GM18508 (cell line): ENCODE measurements at regions not wholly inside any gene's neighbourhood (a gene's known extent, or its start where the extent isn't known, plus 50 kb on each side); places are given as distances from the start of the nearest gene placed in this dataset.
"Not testable (repeated sequence)": the region's sequence is repeated elsewhere in the genome, so short reads cannot be mapped to it uniquely, and the experiment has no call there.

Experiments
- ATAC-seq: cut with Tn5 transposase; IDR thresholded peaks from one replicate; pipeline ENCODE4 v1.9.1; 2021; ENCODE audit warnings: moderate number of reproducible peaks; ENCODE audit not compliant: insufficient read depth, unreplicated experiment

- no peak for ATAC-seq
Measured at GRCh38 chr20:39967806-39968205, 721.2 kb downstream of the MAFB start.

GRCh38 chr20:39961637-39962244, 727.3 kb downstream of the MAFB start:
- ATAC-seq = no peak

- no peak for ATAC-seq
Measured at GRCh38 chr20:39960522-39961428, 728.3 kb downstream of the MAFB start.

GRCh38 chr20:39957911-39958310, 731.1 kb downstream of the MAFB start:
- not testable (repeated sequence) for ATAC-seq

GRCh38 chr20:39954621-39955020, 734.4 kb downstream of the MAFB start:
- no peak for ATAC-seq

- ATAC-seq = no peak
Measured at GRCh38 chr20:39946931-39947330, 742.1 kb downstream of the MAFB start.

GRCh38 chr20:39946053-39946810, 742.8 kb downstream of the MAFB start:
- no peak for ATAC-seq

GRCh38 chr20:39944861-39945260, 744.2 kb downstream of the MAFB start:
- ATAC-seq = no peak

GRCh38 chr20:39943336-39943735, 745.7 kb downstream of the MAFB start:
- no peak for ATAC-seq

GRCh38 chr20:39941245-39941644, 747.8 kb downstream of the MAFB start:
- no peak for ATAC-seq

- ATAC-seq = no peak
Measured at GRCh38 chr20:39939241-39939865, 749.7 kb downstream of the MAFB start.

GRCh38 chr20:39936401-39936800, 752.6 kb downstream of the MAFB start:
- ATAC-seq = no peak

- ATAC-seq = no peak
Measured at GRCh38 chr20:39935901-39936300, 753.1 kb downstream of the MAFB start.

GRCh38 chr20:39916236-39916765, 772.7 kb downstream of the MAFB start:
- ATAC-seq = no peak

- ATAC-seq = no peak
Measured at GRCh38 chr20:39913274-39913673, 775.8 kb downstream of the MAFB start.

- ATAC-seq = no peak
Measured at GRCh38 chr20:39911497-39911896, 777.5 kb downstream of the MAFB start.

- ATAC-seq = no peak
Measured at GRCh38 chr20:39910536-39910935, 778.5 kb downstream of the MAFB start.

GRCh38 chr20:39909447-39909846, 779.6 kb downstream of the MAFB start:
- ATAC-seq = no peak

- ATAC-seq = no peak
Measured at GRCh38 chr20:39904476-39905112, 784.4 kb downstream of the MAFB start.
